ENCODE measurements at regions not wholly inside any gene's neighbourhood (a gene's known extent, or its start where the extent isn't known, plus 50 kb on each side); places are given as distances from the start of the nearest gene placed in this dataset.

- no peak for DNase-seq
Observed at GRCh38 chr15:93178371-93178770, 89.4 kb upstream of the RGMA start.

- no peak for DNase-seq
Observed at GRCh38 chr15:93176065-93176464, 87.1 kb upstream of the RGMA start.

GRCh38 chr15:93174836-93175235 is 85.8 kb upstream of the RGMA start:
- DNase-seq = no peak

GRCh38 chr15:93173369-93173768 is 84.4 kb upstream of the RGMA start:
- no peak for DNase-seq

- no peak for DNase-seq
Observed at GRCh38 chr15:93171476-93171875, 82.5 kb upstream of the RGMA start.

- DNase-seq = no peak
Observed at GRCh38 chr15:93170329-93170728, 81.3 kb upstream of the RGMA start.

GRCh38 chr15:93168910-93169309 is 79.9 kb upstream of the RGMA start:
- no peak for DNase-seq

- DNase-seq = no peak
Observed at GRCh38 chr15:93167291-93167690, 78.3 kb upstream of the RGMA start.

- no peak for DNase-seq
Observed at GRCh38 chr15:93166675-93167074, 77.7 kb upstream of the RGMA start.

GRCh38 chr15:93165734-93166470 is 76.9 kb upstream of the RGMA start:
- DNase-seq = no peak

- DNase-seq = no peak
Observed at GRCh38 chr15:93164409-93164808, 75.4 kb upstream of the RGMA start.

- no peak for DNase-seq
Observed at GRCh38 chr15:93162560-93162959, 73.5 kb upstream of the RGMA start.

- DNase-seq = peak; percentile 30
Observed at GRCh38 chr15:93159930-93160329, 70.9 kb upstream of the RGMA start.

GRCh38 chr15:93158097-93158900 is 69.3 kb upstream of the RGMA start:
- no peak for DNase-seq

GRCh38 chr15:93154666-93155065 is 65.7 kb upstream of the RGMA start:
- DNase-seq = no peak

- no peak for DNase-seq
Observed at GRCh38 chr15:93152951-93153350, 63.9 kb upstream of the RGMA start.

- DNase-seq = peak; percentile 66
Observed at GRCh38 chr15:93152360-93152759, 63.3 kb upstream of the RGMA start.

GRCh38 chr15:93150910-93151881 is 62.2 kb upstream of the RGMA start:
- no peak for DNase-seq

- DNase-seq = no peak
Observed at GRCh38 chr15:93146601-93147000, 57.6 kb upstream of the RGMA start.

- DNase-seq = no peak
Observed at GRCh38 chr15:93146196-93146595, 57.2 kb upstream of the RGMA start.

GRCh38 chr15:93144463-93145236 is 55.6 kb upstream of the RGMA start:
- DNase-seq = peak; percentile 0

GRCh38 chr15:93143186-93143585 is 54.2 kb upstream of the RGMA start:
- DNase-seq = no peak
